Liver (tissue), 7 donors: ENCODE measurements at regions not wholly inside any gene's neighbourhood (a gene's known extent, or its start where the extent isn't known, plus 50 kb on each side); places are given as distances from the start of the nearest gene placed in this dataset.

Experiments used
- DNase-seq: peaks from one replicate; pipeline ENCODE4 v3.0.0-alpha.2; 2017; ENCODE audit warnings: low spot score
- H3K27ac ChIP-seq, 2 donors: one replicate each; pipeline ENCODE4 v1.7.0; 2013; ENCODE audit warnings: inconsistent platforms in 2 of 2, low read length in 2 of 2, control low read depth in 1 of 2, low read depth in 1 of 2, mild to moderate bottlenecking in 1 of 2
- H3K27me3 ChIP-seq, 4 donors: one replicate each; pipeline versions ENCODE4 v1.6.1 to v1.7.0; 2013; ENCODE audit warnings: low read length in 3 of 4, inconsistent platforms in 1 of 4, mild to moderate bottlenecking in 1 of 4, moderate library complexity in 1 of 4; ENCODE audit not compliant: control insufficient read depth in 4 of 4, insufficient read depth in 4 of 4
- H3K36me3 ChIP-seq, 4 donors: one replicate each; pipeline versions ENCODE4 v1.6.1 to v1.7.0; 2013; ENCODE audit warnings: low read length in 3 of 4, mild to moderate bottlenecking in 3 of 4, low read depth in 1 of 4, moderate library complexity in 1 of 4; ENCODE audit not compliant: control insufficient read depth in 4 of 4, insufficient read depth in 3 of 4
- H3K4me1 ChIP-seq, 4 donors: one replicate each; pipeline versions ENCODE4 v1.6.1 to v1.7.0; 2013; ENCODE audit warnings: low read length in 3 of 4, mild to moderate bottlenecking in 3 of 4, moderate library complexity in 1 of 4; ENCODE audit not compliant: control insufficient read depth in 4 of 4, insufficient read depth in 4 of 4
- H3K4me3 ChIP-seq, 3 donors: one replicate each; pipeline versions ENCODE4 v1.6.1 to v1.7.0; 2013; ENCODE audit warnings: low read length in 3 of 3, control low read depth in 1 of 3, low read depth in 1 of 3, mild to moderate bottlenecking in 1 of 3
- H3K9ac ChIP-seq, 2 donors: one replicate each; pipeline ENCODE4 v1.7.0; 2013; ENCODE audit warnings: low read length in 2 of 2, mild to moderate bottlenecking in 2 of 2, moderate library complexity in 2 of 2, control low read depth in 1 of 2, low read depth in 1 of 2
- H3K9me3 ChIP-seq, 4 donors: one replicate each; pipeline versions ENCODE4 v1.6.1 to v1.7.0; 2013; ENCODE audit warnings: low read length in 3 of 4; ENCODE audit not compliant: control insufficient read depth in 4 of 4
- CTCF ChIP-seq: fragments of 150-350 bp; IDR thresholded peaks from 2 replicates; pipeline ENCODE4 v1.5.1; 2017; ENCODE audit warnings: improper control_type of control experiment, low read depth, low read length; ENCODE audit not compliant: missing input control
- EGR1 ChIP-seq, 2 donors: IDR thresholded peaks; 2 replicates each; pipeline ENCODE4 v1.6.1; 2016 to 2018; ENCODE audit warnings: antibody characterized with exemption in 2 of 2, low read depth in 2 of 2
- FOXA1 ChIP-seq: IDR thresholded peaks from 2 replicates; pipeline ENCODE4 v1.6.1; 2016; ENCODE audit warnings: antibody characterized with exemption
- GABPA ChIP-seq, 2 donors: IDR thresholded peaks in 1 of 2; conservative IDR thresholded peaks in 1 of 2; 2 replicates each; pipeline ENCODE4 v1.6.1; 2016; ENCODE audit warnings: antibody characterized with exemption in 2 of 2, mild to moderate bottlenecking in 1 of 2, moderate library complexity in 1 of 2
- HNF4G ChIP-seq: IDR thresholded peaks from 2 replicates; pipeline ENCODE4 v1.6.1; 2016; ENCODE audit warnings: antibody characterized with exemption
- JUND ChIP-seq, 2 donors: IDR thresholded peaks; 2 replicates each; pipeline ENCODE4 v1.6.1; 2016; ENCODE audit warnings: antibody characterized with exemption in 2 of 2
- NR2F2 ChIP-seq: IDR thresholded peaks from 2 replicates; pipeline ENCODE4 v1.6.1; 2016; ENCODE audit warnings: antibody characterized with exemption
- RAD21 ChIP-seq, 2 donors: IDR thresholded peaks; 2 replicates each; pipeline ENCODE4 v1.6.1; 2016; ENCODE audit warnings: antibody characterized with exemption in 2 of 2, mild to moderate bottlenecking in 2 of 2
- REST ChIP-seq: IDR thresholded peaks from 2 replicates; pipeline ENCODE4 v1.6.1; 2016; ENCODE audit warnings: antibody characterized with exemption, mild to moderate bottlenecking
- SP1 ChIP-seq: IDR thresholded peaks from 2 replicates; pipeline ENCODE4 v1.6.1; 2018; ENCODE audit warnings: antibody characterized with exemption, mild to moderate bottlenecking
- YY1 ChIP-seq: IDR thresholded peaks from 2 replicates; pipeline ENCODE4 v1.6.1; 2016; ENCODE audit warnings: antibody characterized with exemption, mild to moderate bottlenecking
- TF ChIP-seq, protein P1 (sequence below): IDR thresholded peaks from 2 replicates; pipeline ENCODE4 v1.6.1; 2016; ENCODE audit warnings: antibody characterized with exemption
- donor health status: healthy.
- donor health status: healthy.
- donor health status: healthy.
- donor health status: healthy.

DNA sequence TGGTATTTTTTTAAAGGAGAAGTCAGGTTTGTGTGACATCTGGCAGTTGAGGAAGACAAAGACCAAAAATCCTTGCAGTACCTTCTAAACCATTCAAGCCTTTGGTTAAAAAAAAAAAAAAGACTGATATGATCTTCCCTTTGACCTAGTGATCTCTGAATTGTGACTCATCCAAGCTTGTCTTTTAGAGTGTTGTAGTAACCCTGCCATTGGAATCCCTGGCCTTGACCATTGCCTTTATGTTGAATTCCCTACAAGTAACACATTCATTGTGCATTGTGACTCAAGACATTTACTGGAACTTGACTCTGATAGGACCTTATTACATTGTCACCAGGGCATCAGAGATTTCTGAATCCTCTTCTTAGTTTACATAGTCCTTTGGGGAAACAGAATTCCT, 1469.0 kb downstream of the TECRL start:
- H3K9ac ChIP-seq = no peak overlapping the region
- H3K9me3 ChIP-seq = no peaks in the 10 kb centered on the region

More for the DNA sequence above, 1469.0 kb downstream of the TECRL start:
- no peak overlapping the region for H3K4me3 ChIP-seq
- no peak overlapping the region for H3K27ac ChIP-seq
- no peaks in the 10 kb centered on the region for H3K4me1 ChIP-seq
- H3K36me3 ChIP-seq = no peaks in the 10 kb centered on the region
- TF ChIP-seq FOXA1 (no peak), JUND (IDR thresholded peaks at IDR 0.05) (no peak), RAD21 (IDR thresholded peaks at IDR 0.05) (no peak), NR2F2 (no peak), REST (no peak), SP1 (no peak), HNF4G (no peak), EGR1 (IDR thresholded peaks at IDR 0.05; ENCODE audit: low read depth in 2 of 2) (no peak), GABPA (IDR thresholded peaks at IDR 0.05 in 1 of 2, conservative IDR thresholded peaks at IDR 0.05 in 1 of 2) (no peak), CTCF (no peak), YY1 (no peak)
- TF ChIP-seq, protein P1, sequence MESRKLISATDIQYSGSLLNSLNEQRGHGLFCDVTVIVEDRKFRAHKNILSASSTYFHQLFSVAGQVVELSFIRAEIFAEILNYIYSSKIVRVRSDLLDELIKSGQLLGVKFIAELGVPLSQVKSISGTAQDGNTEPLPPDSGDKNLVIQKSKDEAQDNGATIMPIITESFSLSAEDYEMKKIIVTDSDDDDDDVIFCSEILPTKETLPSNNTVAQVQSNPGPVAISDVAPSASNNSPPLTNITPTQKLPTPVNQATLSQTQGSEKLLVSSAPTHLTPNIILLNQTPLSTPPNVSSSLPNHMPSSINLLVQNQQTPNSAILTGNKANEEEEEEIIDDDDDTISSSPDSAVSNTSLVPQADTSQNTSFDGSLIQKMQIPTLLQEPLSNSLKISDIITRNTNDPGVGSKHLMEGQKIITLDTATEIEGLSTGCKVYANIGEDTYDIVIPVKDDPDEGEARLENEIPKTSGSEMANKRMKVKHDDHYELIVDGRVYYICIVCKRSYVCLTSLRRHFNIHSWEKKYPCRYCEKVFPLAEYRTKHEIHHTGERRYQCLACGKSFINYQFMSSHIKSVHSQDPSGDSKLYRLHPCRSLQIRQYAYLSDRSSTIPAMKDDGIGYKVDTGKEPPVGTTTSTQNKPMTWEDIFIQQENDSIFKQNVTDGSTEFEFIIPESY = no peak
- no peaks in the 10 kb centered on the region for H3K27me3 ChIP-seq
- DNase-seq = no peak
